Esophagus squamous epithelium (tissue), 5 donors: ENCODE measurements at regions not wholly inside any gene's neighbourhood (a gene's known extent, or its start where the extent isn't known, plus 50 kb on each side); places are given as distances from the start of the nearest gene placed in this dataset.

ENCODE experiments used
- DNase-seq: peaks from one replicate; lab custom pipeline; 2025; lab: John Stamatoyannopoulos, UW
- H3K27ac ChIP-seq, 4 donors: fragments of 200-600 bp; sonication (generic); one replicate each; pipeline ENCODE4 v1.5.1; 2016 to 2019; ENCODE audit warnings: mild to moderate bottlenecking in 1 of 4
- H3K27me3 ChIP-seq, 4 donors: fragments of 200-600 bp; sonication (generic); 1 replicate in 3 of 4; 2 replicates in 1 of 4; pipeline versions ENCODE4 v1.5.1 to v1.6.0; 2017 to 2021; ENCODE audit warnings: antibody characterized with exemption in 1 of 4
- H3K36me3 ChIP-seq, 3 donors: fragments of 200-600 bp; sonication (generic); one replicate each; pipeline ENCODE4 v1.5.1; 2016 to 2019
- H3K4me1 ChIP-seq, 3 donors: fragments of 200-600 bp; sonication (generic); one replicate each; pipeline ENCODE4 v1.5.1; 2017 to 2019
- H3K4me3 ChIP-seq, 4 donors: fragments of 200-600 bp; sonication (generic); 1 replicate in 3 of 4; 2 replicates in 1 of 4; pipeline ENCODE4 v1.5.1; 2016 to 2019; ENCODE audit warnings: mild to moderate bottlenecking in 2 of 4, moderate library complexity in 1 of 4
- H3K9me3 ChIP-seq, 3 donors: fragments of 200-600 bp; sonication (generic); one replicate each; pipeline ENCODE4 v1.5.1; 2016 to 2019
- POLR2A ChIP-seq, 4 donors: fragments of 450-650 bp; IDR thresholded peaks; one replicate each; pipeline ENCODE4 v1.6.1; 2017; ENCODE audit warnings: antibody characterized with exemption in 4 of 4, mild to moderate bottlenecking in 4 of 4, moderate library complexity in 3 of 4
- WGBS, 2 donors: methylation state at CpG; one replicate each; pipeline ENCODE4 v1.1.5; 2018; 5-methylcytosine and 5-hydroxymethylcytosine counted together
- intact Hi-C: fragments of 100-400 bp; cut with DNase I; formaldehyde crosslinking; loops from one replicate; pipeline ENCODE4 v1.15.0; 2022
- TF ChIP-seq, protein P1 (sequence below), 6 experiments: fragments of 450-650 bp in 4 of 6; fragments of 200-600 bp in 2 of 6; sonication (generic) in 2 of 6; IDR thresholded peaks; one replicate each; pipeline ENCODE4 v1.5.1; 2016 to 2019; ENCODE audit warnings: antibody characterized with exemption in 6 of 6, mild to moderate bottlenecking in 4 of 6, moderate library complexity in 4 of 6
- donor health status: DM: yes; HTN: yes; CAD: no.

DNA sequence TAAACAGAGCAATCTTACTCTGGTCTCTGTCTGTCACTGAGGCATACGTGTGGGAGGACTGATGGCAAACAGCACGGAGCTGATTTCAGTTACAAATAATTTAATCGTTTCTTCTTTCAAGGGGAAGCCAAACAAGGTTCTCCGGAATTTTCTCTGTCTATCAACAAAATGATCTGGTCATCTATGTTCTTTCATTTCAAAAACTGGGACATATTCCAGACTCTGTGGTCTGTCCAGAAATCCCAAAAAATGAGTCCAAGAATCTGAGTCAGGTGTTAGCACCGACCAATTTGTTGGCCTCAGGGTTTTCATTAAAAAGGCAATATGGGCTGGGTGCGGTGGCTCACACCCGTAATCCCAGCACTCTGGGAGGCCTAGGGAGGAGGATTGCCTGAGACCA lies 69.9 kb upstream of the ZNF608 start:
- H3K9me3 ChIP-seq, result no peaks in the 10 kb centered on the region
- H3K27ac ChIP-seq, result no peak overlapping the region
- H3K4me3 ChIP-seq, result no peak overlapping the region
- H3K4me1 ChIP-seq, result peaks cover 0 to 9% (median 0%) of the 10 kb centered on the region in 3 donors
- 74 to 83% methylated on average over 7 of the region's 7 CpGs for WGBS, 2 donors
- no peaks in the 10 kb centered on the region for H3K36me3 ChIP-seq
- intact Hi-C loops, result no loop called here
- TF ChIP-seq, protein P1, sequence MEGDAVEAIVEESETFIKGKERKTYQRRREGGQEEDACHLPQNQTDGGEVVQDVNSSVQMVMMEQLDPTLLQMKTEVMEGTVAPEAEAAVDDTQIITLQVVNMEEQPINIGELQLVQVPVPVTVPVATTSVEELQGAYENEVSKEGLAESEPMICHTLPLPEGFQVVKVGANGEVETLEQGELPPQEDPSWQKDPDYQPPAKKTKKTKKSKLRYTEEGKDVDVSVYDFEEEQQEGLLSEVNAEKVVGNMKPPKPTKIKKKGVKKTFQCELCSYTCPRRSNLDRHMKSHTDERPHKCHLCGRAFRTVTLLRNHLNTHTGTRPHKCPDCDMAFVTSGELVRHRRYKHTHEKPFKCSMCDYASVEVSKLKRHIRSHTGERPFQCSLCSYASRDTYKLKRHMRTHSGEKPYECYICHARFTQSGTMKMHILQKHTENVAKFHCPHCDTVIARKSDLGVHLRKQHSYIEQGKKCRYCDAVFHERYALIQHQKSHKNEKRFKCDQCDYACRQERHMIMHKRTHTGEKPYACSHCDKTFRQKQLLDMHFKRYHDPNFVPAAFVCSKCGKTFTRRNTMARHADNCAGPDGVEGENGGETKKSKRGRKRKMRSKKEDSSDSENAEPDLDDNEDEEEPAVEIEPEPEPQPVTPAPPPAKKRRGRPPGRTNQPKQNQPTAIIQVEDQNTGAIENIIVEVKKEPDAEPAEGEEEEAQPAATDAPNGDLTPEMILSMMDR (IDR thresholded peaks at IDR 0.05), result no peak
- no peak for TF ChIP-seq POLR2A (IDR thresholded peaks at IDR 0.05)
- H3K27me3 ChIP-seq, result no peaks in the 10 kb centered on the region
- no peak for DNase-seq

DNA sequence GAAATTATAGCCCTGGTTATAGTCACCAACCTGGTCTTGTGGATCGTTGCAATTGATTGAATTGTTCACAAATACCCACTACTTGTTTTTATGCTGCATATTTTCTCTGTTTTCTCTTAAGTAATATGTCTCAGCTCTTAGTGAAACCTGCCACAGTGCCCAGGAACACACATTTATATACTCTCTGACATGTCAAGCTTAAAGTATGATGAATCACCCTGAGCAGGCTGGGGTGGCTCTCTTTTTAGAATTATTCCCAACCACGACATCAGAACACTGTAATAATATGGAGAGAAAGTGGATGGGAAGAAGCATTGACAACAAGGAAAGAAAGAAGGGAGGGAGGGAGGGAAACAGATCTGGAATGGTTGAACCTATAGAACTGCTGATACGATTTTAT lies 72.8 kb upstream of the ZNF608 start:
- Histone ChIP-seq H3K27ac (no peak overlapping the region), H3K9me3 (no peaks in the 10 kb centered on the region), H3K4me3 (no peak overlapping the region), H3K36me3 (no peaks in the 10 kb centered on the region), H3K27me3 (no peaks in the 10 kb centered on the region), H3K4me1 (no peaks in the 10 kb centered on the region)
- no peak for DNase-seq
- 60 to 74% methylated on average over 3 of the region's 3 CpGs for WGBS, 2 donors
- intact Hi-C loops, result no loop called here
- TF ChIP-seq, protein P1 (IDR thresholded peaks at IDR 0.05), result no peak
- TF ChIP-seq POLR2A (IDR thresholded peaks at IDR 0.05), result no peak

DNA sequence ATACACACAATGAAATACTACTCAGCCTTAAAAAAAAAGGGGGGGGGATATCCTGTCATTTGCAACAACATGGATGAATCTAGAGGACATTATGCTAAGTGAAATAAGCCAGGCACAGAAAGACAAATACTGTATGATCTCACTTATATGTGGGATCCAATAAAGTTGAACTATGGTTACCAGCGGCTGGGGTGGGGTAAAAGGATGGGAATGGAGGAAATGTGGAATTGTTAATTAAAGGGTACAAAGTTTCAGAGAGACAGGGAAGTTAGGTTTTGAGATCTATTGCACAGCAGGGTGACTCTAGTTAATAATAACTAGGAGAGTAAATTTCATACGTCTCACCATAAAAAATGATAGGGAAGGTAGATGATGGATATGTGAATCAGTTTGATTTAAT lies 76.2 kb upstream of the ZNF608 start:
- no peaks in the 10 kb centered on the region for H3K9me3 ChIP-seq
- no peaks in the 10 kb centered on the region for H3K27me3 ChIP-seq
- 85 to 90% methylated on average over 2 of the region's 2 CpGs for WGBS, 2 donors
- H3K4me1 ChIP-seq, result peaks cover 0 to 5% (median 0%) of the 10 kb centered on the region in 3 donors
- intact Hi-C loops, result no loop called here
- TF ChIP-seq, protein P1 (IDR thresholded peaks at IDR 0.05), result no peak
- no peak for TF ChIP-seq POLR2A (IDR thresholded peaks at IDR 0.05)
- H3K36me3 ChIP-seq, result no peaks in the 10 kb centered on the region
- H3K27ac ChIP-seq, result no peak overlapping the region
- no peak overlapping the region for H3K4me3 ChIP-seq
- DNase-seq, result no peak

DNA sequence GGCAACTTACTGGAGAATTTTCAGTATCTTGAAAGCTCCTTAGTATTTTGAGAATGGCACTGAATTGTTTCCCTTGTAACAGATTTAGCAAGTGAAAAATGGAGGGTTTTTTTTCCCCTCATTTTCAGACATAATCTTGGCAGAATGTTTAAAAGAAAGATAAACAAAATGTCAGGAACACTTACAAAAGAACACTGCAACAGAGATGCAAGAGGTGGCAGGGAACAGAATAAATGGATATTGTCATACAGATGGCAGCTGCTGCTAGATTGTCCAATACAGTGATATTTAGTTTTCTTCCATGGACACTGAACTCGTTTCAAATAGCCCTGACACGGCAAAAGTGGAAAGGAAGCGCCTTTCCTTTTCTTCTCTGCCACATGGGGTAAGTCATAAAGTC lies 76.9 kb upstream of the ZNF608 start:
- H3K9me3 ChIP-seq, result no peaks in the 10 kb centered on the region
- no peak overlapping the region for H3K4me3 ChIP-seq
- H3K27me3 ChIP-seq, result no peaks in the 10 kb centered on the region
- 44 to 47% methylated on average over 3 of the region's 3 CpGs for WGBS, 2 donors
- DNase-seq, result no peak
- peak overlapping the region in 1 of 4 donors; percentile 42 for H3K27ac ChIP-seq
- H3K4me1 ChIP-seq, result peaks cover 0 to 5% (median 0%) of the 10 kb centered on the region in 3 donors
- intact Hi-C loops, result no loop called here
- H3K36me3 ChIP-seq, result no peaks in the 10 kb centered on the region
- TF ChIP-seq, protein P1 (IDR thresholded peaks at IDR 0.05), result no peak
- TF ChIP-seq POLR2A (IDR thresholded peaks at IDR 0.05), result no peak

DNA sequence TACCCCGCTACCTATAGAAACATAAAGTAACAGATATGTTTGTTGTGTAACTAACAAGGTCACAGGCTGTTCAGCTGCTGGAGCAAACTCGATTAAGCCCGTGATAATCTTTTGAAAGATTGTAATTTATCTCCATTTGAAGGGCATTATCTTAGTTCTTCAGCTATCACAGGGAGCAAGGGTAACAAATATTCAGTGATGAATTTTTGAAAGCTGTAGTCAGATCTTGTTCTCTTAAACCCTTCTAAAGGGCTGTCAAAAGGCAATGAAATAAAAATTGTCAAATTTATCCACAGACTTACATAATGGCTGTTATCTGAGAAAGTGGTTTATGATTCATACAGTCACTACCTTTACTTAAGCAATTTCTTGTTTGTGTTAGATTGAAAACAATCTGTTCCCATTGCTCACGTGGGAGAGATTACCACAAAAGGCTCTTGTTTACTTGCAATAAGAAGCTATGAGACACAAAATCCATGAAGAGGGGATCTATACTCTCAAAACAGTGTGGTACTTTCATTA lies 78.3 kb upstream of the ZNF608 start:
- no peak overlapping the region for H3K4me3 ChIP-seq
- DNase-seq, result no peak
- intact Hi-C loops, result no loop called here

More for the DNA sequence above, 78.3 kb upstream of the ZNF608 start:
- WGBS, 2 donors, result 53 to 68% methylated on average over 4 of the region's 4 CpGs
- no peaks in the 10 kb centered on the region for H3K36me3 ChIP-seq
- H3K9me3 ChIP-seq, result no peaks in the 10 kb centered on the region
- H3K4me1 ChIP-seq, result peaks cover 0 to 5% (median 0%) of the 10 kb centered on the region in 3 donors
- TF ChIP-seq, protein P1 (IDR thresholded peaks at IDR 0.05), result no peak
- TF ChIP-seq POLR2A (IDR thresholded peaks at IDR 0.05), result no peak
- H3K27ac ChIP-seq, result no peak overlapping the region
- no peaks in the 10 kb centered on the region for H3K27me3 ChIP-seq
